ENCODE measurements at regions not wholly inside any gene's neighbourhood (a gene's known extent, or its start where the extent isn't known, plus 50 kb on each side); places are given as distances from the start of the nearest gene placed in this dataset.

DNA sequence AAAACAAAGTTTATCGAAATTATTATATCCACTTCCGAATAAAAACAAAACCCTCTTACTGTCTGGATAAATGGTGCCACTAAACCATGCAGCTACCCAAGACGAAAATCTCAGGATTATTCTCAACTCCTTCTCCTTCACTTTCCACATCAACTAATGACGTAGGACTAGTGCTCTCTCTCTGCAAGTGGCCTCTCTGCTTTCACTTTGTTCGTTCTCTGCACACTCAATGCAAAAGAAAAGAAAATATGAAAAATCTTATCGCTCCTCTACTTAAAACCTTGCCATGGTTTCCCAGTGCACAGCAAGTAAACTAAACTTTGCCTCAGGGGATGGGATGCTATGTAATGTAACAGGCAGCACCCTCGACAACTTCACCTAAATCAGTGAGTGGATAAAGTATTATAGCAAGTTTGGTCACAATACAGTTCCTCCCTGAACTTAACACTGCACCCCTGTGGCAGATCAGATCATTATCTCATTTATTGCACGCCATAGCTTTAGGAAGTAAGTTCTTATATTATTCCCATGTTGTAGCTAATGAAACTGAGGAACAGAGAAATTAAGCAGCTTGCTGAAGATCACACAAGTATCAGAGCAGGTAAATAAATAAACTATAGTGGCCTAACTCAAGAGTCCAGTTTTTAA lies 262.7 kb upstream of the GADL1 start:
- no peak for DNase-seq

DNA sequence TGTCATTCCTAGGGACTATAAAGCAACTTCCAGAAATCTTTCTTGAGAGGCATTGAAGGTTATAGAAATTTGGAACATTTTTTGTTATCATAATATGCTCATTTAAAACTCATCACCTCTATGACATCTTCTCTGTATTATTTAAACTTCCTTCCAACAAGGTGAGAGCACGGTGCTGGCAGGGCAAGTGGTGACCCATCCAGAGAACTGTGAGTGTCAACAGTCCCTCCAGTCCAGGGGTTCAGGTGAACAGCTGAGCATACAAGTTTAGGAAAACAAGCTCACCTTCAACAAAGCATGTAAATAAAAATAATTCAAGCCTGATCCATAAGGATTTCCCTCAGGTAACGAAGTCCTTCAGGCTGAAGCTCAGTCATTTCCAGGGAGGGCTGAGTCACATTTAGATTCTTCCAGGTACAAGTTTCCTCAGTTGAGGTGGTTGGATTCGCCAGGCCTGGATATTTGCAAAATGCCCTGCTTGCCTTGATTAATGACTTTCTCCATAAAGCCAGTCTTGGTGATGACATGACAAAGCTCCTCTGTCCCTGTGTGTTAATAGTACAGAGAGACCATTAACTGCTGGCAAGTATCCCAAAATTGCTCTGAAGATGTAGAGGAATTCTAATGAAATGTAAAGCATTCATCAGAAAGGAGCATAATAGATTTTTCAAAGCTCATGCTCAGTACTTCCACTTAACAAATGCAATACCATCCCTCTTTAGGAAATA lies 263.6 kb upstream of the GADL1 start:
- no peak for DNase-seq

DNA sequence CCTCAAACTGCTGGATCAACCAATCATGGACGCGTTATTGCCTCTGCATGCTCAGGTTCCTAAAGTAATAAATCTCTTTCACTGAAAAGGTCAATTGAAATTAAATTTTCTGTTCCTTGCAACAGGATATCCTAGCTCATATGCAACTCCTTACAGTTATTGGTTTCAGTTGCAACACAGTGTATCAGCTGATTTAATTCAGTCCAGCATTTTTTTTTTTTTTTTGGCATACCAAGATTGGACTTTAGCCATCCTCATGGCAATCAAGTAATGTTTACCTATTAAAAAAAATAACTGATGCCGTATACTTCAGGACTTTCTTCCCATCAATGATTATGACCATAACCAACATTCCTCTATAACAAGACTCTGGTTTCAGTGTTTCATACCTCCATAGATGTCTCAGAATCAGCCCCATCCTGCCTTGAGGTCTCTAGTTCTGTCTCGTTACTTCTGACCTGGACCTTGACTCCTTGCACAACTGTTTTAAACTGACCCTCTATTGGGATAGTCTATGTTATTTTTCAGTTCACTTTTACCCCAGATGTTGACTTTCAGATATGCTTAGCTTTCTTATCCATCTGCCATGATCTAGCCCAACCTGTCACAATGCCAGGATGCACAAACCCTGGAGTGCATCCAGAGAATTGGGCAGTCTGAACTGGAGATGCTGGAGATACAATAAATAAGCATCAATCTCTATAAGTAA lies 265.0 kb upstream of the GADL1 start:
- no peak for DNase-seq

DNA sequence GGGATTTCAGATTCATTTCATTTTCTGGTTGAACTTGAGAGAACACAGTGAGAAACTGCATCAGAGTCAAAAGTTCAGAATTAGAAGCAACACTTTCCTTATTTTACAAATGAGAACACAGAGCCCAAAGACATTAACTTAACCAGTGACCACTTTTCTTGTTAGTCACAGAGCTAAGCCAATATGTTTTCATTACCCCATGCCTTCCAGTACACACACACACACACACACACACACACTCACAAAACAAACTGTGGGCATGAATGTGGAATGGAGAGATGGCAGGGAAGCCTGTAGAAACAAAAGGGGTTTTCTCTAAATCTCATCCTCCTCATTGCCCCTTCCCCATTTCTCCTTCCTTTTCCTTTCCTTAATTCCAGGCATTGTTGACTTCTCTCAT lies 267.4 kb upstream of the GADL1 start:
- no peak for DNase-seq

DNA sequence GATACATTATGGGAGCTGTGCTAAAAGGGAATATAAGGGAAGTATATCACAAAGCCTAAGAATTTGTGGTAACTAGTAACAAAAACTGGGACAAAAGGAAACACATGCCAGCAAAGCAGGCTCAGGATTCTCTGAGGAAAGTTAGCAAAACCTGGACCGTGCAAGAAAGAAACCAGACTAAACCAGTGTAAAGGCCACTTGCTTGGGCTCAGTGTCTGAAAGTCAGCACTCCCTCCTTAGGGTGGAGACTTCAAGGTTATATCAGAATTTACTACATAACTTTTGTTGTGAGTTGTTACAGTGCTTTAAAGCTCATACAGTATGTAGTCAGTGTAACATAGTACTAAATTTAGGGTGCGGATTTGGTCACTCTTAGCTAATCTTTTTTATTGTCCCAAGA lies 269.9 kb upstream of the GADL1 start:
- DNase-seq = no peak

DNA sequence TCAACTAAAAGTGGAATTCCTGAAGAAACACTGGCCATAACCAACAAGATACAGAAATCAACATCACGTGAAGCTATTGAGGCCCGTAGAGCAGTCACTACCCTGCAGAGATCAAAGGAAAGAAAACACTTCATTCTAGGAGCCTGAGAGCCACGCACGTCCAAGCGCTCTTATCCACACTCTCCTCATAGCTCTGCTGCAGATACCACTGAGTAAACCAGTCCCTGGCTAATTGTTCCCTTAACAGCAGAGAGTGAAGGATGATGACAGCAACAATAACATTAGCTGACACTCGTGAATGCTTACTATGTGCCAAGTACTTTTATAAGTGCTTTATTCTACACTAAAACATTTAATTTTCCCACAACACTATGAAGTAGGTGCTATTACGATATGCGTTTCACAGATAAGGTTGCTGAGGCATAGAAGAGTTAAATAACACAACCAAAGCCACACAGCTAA lies 271.0 kb upstream of the GADL1 start:
- DNase-seq = no peak

DNA sequence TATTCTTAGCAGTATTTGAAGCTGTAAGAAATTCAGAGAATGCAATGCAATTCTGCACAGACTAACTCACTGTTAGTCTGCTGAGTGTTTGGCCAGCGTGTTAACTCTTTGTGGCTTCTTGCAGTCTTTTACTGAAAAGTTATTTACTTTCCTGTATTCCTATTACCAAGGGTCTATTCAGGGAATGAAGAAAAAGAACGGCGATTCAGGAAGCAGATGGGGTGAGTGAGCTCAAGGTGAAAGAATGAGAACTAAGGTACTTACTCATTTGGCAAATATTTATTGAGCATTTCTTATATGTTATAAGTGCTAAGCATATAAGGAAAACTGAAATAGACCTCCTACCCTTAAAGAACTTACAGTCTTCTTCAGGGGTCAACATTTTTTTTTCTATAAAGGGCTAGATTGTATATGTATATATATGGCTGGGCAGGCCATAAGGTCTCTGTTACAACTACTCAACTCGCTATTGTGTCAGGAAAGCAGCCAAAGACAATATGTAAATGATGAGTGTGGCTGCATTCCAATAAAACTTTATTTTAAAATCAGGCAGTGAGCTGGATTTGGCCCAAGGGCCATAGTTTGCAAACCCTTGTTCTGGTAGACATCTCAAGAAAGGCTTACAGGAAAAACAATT lies 271.9 kb upstream of the GADL1 start:
- no peak for DNase-seq

DNA sequence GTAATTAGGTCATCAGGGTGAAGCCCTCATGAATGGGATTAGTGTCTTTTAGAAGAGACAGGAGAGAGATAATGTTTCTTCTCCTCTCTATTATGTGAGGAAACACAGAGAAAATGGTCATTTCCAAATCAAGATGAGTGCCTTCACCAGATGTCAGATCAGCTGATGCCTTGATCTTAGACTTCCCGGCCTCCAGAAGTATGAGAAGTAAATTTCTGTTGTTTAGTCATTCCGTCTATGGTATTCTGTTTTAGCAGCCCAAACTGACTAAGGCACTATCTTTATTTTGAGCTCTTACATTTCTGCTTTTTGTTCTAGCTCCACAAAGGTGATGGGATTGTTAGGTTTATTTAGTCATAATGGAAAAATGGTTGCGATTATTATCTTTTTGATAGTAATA lies 273.2 kb upstream of the GADL1 start:
- no peak for DNase-seq

DNA sequence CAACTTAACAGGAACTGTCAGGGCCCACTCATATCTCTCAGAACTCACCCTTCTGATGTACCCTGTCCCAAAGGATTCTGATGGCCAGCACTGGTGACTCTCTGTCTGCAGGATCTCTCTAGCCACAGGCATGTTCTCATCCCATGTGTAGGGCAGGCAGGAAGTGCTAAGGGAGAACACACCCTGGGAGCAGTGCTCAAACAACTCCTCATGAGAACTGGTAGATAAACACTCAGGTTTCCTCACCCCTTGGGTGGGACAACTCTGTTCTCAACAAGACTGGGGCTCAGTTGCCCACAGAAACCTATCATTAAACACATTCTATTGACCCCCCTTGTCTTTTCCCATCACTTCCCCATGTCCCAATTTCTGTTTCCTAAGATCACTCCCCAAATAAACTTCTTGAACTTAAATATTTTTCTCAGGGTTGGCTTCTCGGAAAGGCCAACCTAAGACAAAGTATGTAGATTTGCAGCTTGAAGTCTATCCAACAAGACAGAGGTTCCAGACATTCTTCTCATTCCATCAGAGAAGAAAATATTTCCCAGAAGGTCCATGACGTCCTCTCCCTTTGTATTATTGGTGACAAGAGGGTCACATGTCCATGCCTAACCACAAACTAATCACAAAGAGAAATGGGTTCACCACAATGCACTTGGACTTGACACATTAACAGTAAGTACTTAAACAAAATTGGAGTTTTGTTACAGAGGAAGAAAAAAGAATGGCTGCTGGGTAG lies 276.6 kb upstream of the GADL1 start:
- no peak for DNase-seq

DNA sequence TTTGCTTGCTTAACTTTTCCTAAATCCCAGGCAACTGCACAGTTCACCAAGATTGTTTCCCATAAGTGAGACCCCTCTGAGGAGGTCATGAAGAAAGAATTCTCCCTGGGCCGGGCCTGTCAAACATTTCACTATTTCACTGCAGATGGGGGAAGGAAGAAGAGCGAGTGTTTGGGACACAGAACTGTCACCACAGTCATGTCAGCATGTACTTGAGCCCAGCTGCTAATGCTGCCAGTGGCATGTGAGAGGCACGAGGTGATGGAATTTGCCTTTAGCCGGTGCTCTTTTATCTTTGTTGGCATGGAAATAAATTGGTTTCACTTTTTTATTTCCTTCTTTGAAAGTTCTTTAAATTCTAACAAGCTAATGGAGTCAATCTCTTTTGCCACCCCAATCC lies 277.9 kb upstream of the GADL1 start:
- no peak for DNase-seq

DNA sequence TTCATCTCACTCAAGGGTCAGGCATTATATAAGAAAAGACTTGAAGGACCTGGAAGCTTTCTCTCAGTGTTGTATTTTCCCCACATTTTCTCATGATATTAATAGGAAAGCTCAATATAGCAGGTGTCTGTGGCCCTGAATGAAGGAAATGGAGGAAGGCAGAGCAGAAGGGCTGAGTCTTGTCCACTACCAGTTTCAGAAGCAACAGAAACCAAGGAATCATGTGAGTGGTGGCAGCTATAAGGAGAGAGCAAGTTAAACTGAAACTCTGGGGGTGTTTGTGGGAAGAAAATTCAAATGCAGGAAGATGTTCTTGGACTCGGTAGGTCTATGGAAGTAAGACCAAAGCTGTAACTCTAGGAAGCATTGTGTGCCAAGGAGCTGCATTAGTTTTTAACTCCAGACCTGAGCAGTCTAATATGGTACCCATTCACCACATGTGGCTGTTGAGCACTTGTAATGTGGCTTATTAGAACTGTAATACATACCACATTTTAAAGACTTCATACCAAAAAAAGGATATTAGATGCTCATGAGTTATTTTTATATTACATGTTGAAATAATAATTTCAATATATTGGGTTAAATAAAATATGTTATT lies 278.8 kb upstream of the GADL1 start:
- no peak for DNase-seq

DNA sequence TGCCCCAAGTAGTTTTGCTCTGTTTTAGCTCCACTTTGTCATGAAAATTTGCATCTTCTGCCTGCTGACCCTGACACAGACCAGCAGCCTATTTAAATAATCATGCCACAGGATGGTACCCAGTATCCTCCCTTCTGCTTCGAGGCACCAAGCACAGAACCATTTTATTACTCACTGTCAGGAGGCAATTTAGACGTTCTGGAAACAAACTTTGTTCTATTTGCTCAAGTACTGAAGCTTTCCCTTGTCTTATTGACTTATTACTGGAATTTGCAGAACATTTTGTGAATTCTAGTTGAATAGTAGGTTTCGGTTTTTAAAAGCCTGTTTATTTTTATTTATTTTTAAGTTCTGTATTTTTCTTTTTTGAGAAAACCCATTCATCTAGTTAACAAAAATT lies 279.6 kb upstream of the GADL1 start:
- no peak for DNase-seq

DNA sequence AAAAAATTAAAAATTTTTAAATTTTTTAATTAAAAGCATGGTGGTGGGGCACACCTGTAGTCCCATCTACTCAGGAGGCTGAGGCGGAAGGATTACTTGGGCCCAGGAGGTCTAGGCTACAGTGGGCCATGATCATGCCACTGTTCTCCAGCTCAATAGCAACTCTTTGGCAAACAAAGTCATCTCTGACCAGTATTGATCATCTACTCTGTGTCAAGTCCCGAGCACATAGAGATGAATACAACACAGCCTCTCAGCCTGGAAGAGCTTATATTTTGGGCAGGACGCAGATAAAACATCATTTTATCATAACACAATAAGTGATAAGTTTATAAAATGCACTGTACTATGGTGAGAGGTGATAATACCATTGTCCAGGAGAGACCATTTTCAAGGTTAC lies 281.6 kb upstream of the GADL1 start:
- DNase-seq = no peak

DNA sequence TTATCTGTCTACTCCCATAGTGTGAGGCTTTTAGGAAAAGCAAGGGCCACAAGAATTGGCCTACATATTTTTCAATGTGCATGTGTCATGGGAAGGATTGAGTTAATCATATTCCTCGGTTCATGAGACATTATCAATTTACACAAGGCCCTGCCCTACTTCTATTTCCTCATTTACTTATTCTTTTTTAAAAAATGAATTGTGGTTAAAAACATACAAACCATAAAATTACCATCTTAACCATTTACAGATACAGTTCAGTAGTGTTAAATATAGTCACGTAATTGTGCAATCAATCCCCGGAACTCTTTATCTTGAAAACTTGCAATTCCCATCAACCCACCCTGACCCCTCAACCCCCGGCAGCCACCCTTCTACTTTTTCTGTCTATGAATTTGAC lies 284.0 kb upstream of the GADL1 start:
- no peak for DNase-seq

DNA sequence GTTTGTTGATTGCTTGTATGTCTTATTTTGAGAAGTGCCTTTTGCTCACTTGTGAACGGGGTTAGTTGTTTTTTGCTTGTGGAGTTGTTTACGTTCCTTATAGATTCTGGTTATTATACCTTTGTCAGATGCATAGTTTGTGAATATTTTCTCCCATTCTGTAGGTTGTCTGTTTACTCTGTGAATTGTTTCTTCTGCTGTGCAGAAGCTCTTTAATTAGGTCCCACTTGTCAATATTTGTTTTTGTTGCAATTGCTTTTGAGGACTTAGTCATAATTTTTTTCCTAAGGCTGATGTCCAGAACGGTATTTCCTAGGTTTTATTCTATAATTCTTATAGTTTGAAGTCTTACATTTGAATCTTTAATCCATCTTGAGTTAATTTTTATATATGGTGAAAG lies 285.3 kb upstream of the GADL1 start:
- no peak for DNase-seq

DNA sequence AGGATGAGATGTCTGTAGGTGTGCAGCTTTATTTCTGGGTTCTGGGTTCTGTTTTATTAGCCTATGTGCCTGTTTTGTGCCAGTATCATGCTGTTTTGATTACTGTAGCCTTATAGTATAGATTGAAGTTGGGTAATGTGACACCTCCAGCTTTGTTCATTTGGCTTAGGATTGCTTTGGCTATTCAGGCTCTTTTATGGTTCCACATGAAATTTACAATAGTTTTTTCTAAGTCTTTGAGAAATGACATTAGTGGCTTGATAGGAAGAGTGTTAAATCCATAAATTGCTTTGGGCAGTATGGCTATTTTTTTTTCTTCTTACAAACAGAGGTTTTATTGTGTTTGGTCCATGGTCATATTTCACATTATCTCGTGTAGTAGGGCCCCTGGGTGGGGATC lies 285.8 kb upstream of the GADL1 start:
- DNase-seq = no peak

DNA sequence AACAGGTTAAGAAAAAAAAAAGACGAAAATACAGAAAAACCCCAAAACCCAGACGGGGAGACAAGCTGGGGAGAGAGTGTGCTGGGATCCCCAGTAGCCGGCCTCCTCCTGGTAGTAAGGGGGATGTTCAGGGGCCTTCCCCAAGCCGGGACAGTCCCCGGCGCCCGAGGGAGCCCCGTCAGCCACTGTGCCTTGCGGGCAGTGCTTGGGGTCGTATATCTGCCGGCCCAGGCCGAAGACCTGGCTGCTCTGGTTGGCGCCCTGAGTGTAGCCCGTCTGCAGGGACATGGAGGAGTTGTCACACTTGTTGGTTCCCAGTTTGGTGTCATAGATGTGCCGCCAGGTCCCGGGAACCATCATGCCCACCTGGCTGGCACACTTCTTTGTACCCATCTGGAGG lies 287.2 kb upstream of the GADL1 start:
- no peak for DNase-seq

DNA sequence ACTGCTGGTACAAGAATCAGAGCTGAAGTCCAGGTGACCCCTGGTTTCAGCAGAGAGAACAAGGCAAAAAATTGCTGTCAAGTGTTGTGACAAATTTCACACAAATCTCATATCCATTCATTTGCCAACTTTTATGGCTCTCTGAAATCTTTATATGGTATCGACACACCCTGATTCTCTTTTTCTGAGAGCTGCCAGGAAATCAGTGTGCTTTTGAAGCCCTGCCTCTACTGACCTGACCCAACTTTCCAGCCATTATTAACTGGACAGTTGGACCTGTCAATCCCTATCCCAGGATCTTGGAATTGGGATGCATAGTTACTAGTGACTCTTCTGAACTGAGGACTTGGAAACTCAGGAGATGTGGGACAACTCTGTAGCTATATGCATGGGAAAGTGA lies 288.2 kb upstream of the GADL1 start:
- no peak for DNase-seq

DNA sequence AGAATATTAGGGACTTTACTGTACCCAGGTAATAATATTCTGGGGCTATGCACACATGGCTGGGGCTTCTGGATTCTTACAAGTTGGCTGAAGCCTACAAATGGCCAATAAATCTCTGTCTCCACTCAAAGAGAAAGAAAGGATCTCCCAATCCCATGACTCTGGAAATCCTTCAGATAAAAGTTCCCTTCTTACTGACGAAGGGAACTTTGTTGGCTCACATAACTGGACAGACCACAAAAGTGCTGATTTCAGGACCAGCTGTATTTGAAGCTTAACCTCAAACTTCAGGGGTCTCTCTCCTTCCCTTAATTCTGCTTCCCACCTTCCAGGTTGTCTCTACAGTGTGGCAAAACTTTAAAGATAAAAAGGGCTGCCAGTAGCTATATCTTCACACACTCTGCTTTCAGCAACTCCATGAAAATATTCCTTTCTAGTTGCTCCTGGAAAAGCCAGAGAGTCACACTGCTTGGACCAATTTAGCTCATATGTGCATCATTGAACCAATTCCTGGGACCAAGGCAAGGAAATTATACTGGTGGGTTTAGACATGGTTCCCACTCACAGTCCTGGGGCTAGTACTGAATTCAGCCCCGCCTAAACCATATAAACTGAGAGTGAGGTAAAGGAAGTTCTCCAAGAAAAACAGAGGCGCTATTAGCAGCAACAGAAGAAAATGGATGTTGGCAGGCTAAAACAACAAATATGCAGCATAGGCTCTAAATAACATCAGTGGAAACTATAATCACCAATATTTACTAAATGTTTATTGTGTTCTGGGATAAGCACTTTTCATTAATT lies 290.0 kb upstream of the GADL1 start:
- DNase-seq = no peak

DNA sequence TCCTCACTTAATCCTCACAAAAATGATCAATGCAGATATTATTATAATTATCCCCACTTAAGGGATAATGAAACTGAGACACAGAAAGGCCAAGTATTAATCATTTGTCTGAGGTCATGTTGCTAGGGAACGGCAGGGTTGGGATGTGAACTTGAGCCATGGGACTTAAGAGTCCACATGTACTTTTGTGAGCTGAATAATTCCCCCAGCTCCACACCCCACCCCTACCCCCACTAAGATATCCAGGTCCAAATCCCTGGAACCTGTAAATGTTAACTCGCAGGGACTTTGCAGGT lies 290.5 kb upstream of the GADL1 start:
- no peak for DNase-seq

DNA sequence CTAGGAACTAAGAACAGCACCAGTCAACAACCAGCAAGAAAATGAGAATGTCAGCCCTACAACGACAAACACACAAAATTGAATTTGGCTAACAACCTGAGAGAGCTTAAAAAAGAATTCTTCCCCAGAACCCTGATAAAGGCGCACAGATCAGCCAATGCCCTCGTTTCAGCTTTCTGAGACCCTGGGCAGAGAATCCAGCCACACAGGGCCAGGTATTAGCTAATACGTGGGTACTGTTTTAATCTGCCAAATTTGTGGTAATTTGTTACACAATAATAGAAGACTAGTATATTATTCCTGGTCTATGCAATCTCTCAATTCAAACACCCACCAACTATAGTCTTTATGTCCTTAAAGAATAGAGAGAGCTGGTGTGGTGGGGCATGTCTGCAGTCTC lies 291.6 kb upstream of the GADL1 start:
- DNase-seq = no peak

DNA sequence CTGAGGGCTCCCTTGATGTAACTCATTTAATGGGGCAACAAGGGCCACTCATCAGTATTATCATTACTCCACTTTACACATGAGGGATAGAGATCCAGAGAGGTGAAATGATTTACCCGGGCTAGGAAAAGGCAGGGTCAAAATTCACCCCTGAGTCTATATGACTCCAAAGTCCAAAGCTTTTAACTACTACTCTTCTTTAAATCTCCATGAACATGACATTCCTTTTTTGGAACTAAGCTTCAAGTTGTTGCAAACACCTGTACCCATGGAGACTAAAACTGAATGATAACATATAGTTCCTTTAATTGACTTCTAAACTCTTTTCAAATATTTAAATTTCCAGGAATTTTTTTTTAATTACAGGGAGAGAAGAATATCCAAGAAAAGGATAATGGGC lies 292.9 kb upstream of the GADL1 start:
- DNase-seq = no peak

Measured in activated CD8-positive, alpha-beta memory T cell treated with anti-CD3 and anti-CD28 coated beads, Interleukin-2, amount 50 U/mL, for 4 hours (primary cell).